H1 (cell line): ENCODE measurements at regions not wholly inside any gene's neighbourhood (a gene's known extent, or its start where the extent isn't known, plus 50 kb on each side); places are given as distances from the start of the nearest gene placed in this dataset.

Experiments used
- CTCF ChIA-PET: fragments of 300-600 bp; sonication (Branson Sonifier 250); formaldehyde crosslinking; loops from one replicate; lab custom pipeline; 2021; ENCODE audit not compliant: partially characterized antibody; lab: Charles Lee
- POLR2A ChIA-PET: fragments of 300-600 bp; sonication (Branson Sonifier 250); formaldehyde crosslinking; loops from one replicate; lab custom pipeline; 2021; ENCODE audit warnings: inconsistent platforms; ENCODE audit not compliant: partially characterized antibody; lab: Charles Lee
- DNase-seq, 2 experiments: peaks; one replicate each; pipeline versions ENCODE4 v3.0.0 to v3.0.0-alpha.2; 2010 to 2022; ENCODE audit warnings: low spot score in 2 of 2, low read depth in 1 of 2, mixed read lengths in 1 of 2
- FAIRE-seq: peaks from 2 replicates; lab custom pipeline; 2011; peaks lifted over from hg19 to GRCh38; lab: Jason Lieb, UNC
- H2AFZ ChIP-seq: 2 replicates; pipeline ENCODE4 v1.8.1; 2012; ENCODE audit warnings: low read length, inconsistent platforms
- H2AK5ac ChIP-seq: 2 replicates; pipeline ENCODE4 v1.6.1; 2013; ENCODE audit warnings: low read depth, low read length
- H2BK120ac ChIP-seq: replicated peaks from 2 replicates; pipeline ENCODE3; 2013; ENCODE audit warnings: low read depth, low read length, inconsistent platforms
- H2BK12ac ChIP-seq: 2 replicates; pipeline ENCODE4 v1.6.1; 2013; ENCODE audit warnings: low read depth, low read length
- H2BK15ac ChIP-seq: 2 replicates; pipeline ENCODE4 v1.6.1; 2013; ENCODE audit warnings: low read length
- H2BK20ac ChIP-seq: 2 replicates; pipeline ENCODE4 v1.6.1; 2013; ENCODE audit warnings: low read length
- H2BK5ac ChIP-seq: 2 replicates; pipeline ENCODE4 v1.6.1; 2013; ENCODE audit warnings: low read depth, low read length
- H3K14ac ChIP-seq: 2 replicates; pipeline ENCODE4 v1.6.1; 2013; ENCODE audit warnings: inconsistent platforms; ENCODE audit not compliant: insufficient read length
- H3K18ac ChIP-seq: 2 replicates; pipeline ENCODE4 v1.6.1; 2013; ENCODE audit warnings: low read length; ENCODE audit errors: extremely low read depth
- H3K23ac ChIP-seq: 2 replicates; pipeline ENCODE4 v1.6.1; 2013; ENCODE audit warnings: inconsistent platforms; ENCODE audit not compliant: insufficient read length
- H3K23me2 ChIP-seq: 2 replicates; pipeline ENCODE4 v1.6.1; 2013; ENCODE audit warnings: low read depth, low read length
- H3K27ac ChIP-seq: 2 replicates; pipeline ENCODE4 v1.6.1; 2011; ENCODE audit warnings: low read depth, low read length, inconsistent platforms
- H3K27me3 ChIP-seq, 4 experiments: replicated peaks in 1 of 4; 1 replicate in 1 of 4; 2 replicates in 3 of 4; pipeline versions ENCODE4 v1.6.1 to v1.8.1; 2011 to 2013; ENCODE audit warnings: low read length in 3 of 4, mild to moderate bottlenecking in 3 of 4, inconsistent platforms in 2 of 4, mixed read lengths in 2 of 4, moderate library complexity in 1 of 4; ENCODE audit not compliant: control insufficient read depth in 3 of 4, insufficient read depth in 3 of 4; ENCODE audit errors: extremely low read depth in 1 of 4
- H3K36me3 ChIP-seq, 4 experiments: 2 replicates each; pipeline versions ENCODE4 v1.6.1 to v1.8.1; 2011 to 2013; ENCODE audit warnings: mild to moderate bottlenecking in 4 of 4, low read length in 3 of 4, moderate library complexity in 2 of 4, control low read depth in 1 of 4, inconsistent platforms in 1 of 4; ENCODE audit not compliant: insufficient read depth in 4 of 4, control insufficient read depth in 2 of 4
- H3K4ac ChIP-seq: replicated peaks from 2 replicates; pipeline ENCODE3; 2013; ENCODE audit warnings: low read length, low read depth, mixed read lengths, inconsistent platforms; ENCODE audit not compliant: insufficient read length
- H3K4me1 ChIP-seq, 4 experiments: replicated peaks in 1 of 4; 1 replicate in 1 of 4; 2 replicates in 3 of 4; pipeline versions ENCODE4 v1.6.1 to v1.8.1; 2011 to 2013; ENCODE audit warnings: low read length in 3 of 4, inconsistent platforms in 2 of 4, mixed read lengths in 1 of 4; ENCODE audit not compliant: insufficient read depth in 4 of 4, control insufficient read depth in 3 of 4
- H3K4me2 ChIP-seq, 2 experiments: 2 replicates each; pipeline versions ENCODE4 v1.6.1 to v1.8.1; 2011 to 2013; ENCODE audit warnings: low read depth in 2 of 2, low read length in 2 of 2, control low read depth in 1 of 2, inconsistent platforms in 1 of 2, mild to moderate bottlenecking in 1 of 2; ENCODE audit not compliant: insufficient read depth in 1 of 2
- H3K4me3 ChIP-seq, 4 experiments: fragments of 200-600, 300-600 bp in 1 of 4; sonication (generic), shearing (Covaris generic), sonication (Bioruptor Twin) in 1 of 4; 2 replicates each; pipeline versions ENCODE4 v1.5.1 to v1.8.1; 2011 to 2016; ENCODE audit warnings: low read length in 4 of 4, low read depth in 3 of 4, control low read depth in 2 of 4, inconsistent platforms in 2 of 4, mild to moderate bottlenecking in 2 of 4, mixed read lengths in 1 of 4, moderate library complexity in 1 of 4; ENCODE audit not compliant: insufficient read depth in 2 of 4; ENCODE audit errors: extremely low read depth in 1 of 4
- H3K56ac ChIP-seq: replicated peaks from 2 replicates; pipeline ENCODE3; 2013; ENCODE audit warnings: low read depth, mild to moderate bottlenecking, mixed read lengths, low read length, inconsistent platforms; ENCODE audit not compliant: insufficient read length
- H3K79me1 ChIP-seq: 2 replicates; pipeline ENCODE4 v1.6.1; 2013; ENCODE audit warnings: low read depth, low read length, control low read depth
- H3K79me2 ChIP-seq, 2 experiments: 2 replicates each; pipeline versions ENCODE4 v1.6.1 to v1.8.1; 2012 to 2013; ENCODE audit warnings: low read length in 2 of 2, mild to moderate bottlenecking in 2 of 2, inconsistent platforms in 1 of 2; ENCODE audit not compliant: insufficient read depth in 2 of 2, control insufficient read depth in 1 of 2
- H3K9ac ChIP-seq, 4 experiments: replicated peaks in 1 of 4; 1 replicate in 1 of 4; 2 replicates in 3 of 4; pipeline versions ENCODE4 v1.6.1 to v1.8.1; 2011 to 2013; ENCODE audit warnings: low read depth in 3 of 4, low read length in 3 of 4, control low read depth in 2 of 4, mild to moderate bottlenecking in 2 of 4, moderate library complexity in 2 of 4, inconsistent platforms in 1 of 4; ENCODE audit errors: extremely low read depth in 1 of 4
- H3K9me3 ChIP-seq, 2 experiments: 2 replicates each; pipeline versions ENCODE4 v1.6.1 to v1.8.1; 2012 to 2013; ENCODE audit warnings: mild to moderate bottlenecking in 2 of 2, moderate library complexity in 2 of 2, control low read depth in 1 of 2, inconsistent platforms in 1 of 2, low read depth in 1 of 2, low read length in 1 of 2, mixed read lengths in 1 of 2; ENCODE audit not compliant: insufficient read depth in 2 of 2
- H4K20me1 ChIP-seq, 2 experiments: replicated peaks in 1 of 2; 2 replicates each; pipeline versions ENCODE3 to v1.8.1; 2011 to 2013; ENCODE audit warnings: inconsistent platforms in 2 of 2, low read length in 2 of 2, mild to moderate bottlenecking in 1 of 2; ENCODE audit not compliant: insufficient read depth in 2 of 2, control insufficient read depth in 1 of 2
- H4K5ac ChIP-seq: 2 replicates; pipeline ENCODE4 v1.6.1; 2013; ENCODE audit warnings: low read length, low read depth, mixed read lengths, inconsistent platforms; ENCODE audit not compliant: insufficient read length
- H4K8ac ChIP-seq: 2 replicates; pipeline ENCODE4 v1.8.0; 2013; ENCODE audit warnings: mild to moderate bottlenecking, moderate library complexity, low read length, inconsistent platforms; ENCODE audit not compliant: insufficient read depth; ENCODE audit errors: extremely low read depth
- H4K91ac ChIP-seq: replicated peaks from 2 replicates; pipeline ENCODE3; 2013; ENCODE audit warnings: low read length, mixed read lengths, inconsistent platforms; ENCODE audit not compliant: insufficient read length
- CBX5 ChIP-seq: fragments of 300-800, 300-1000 bp; sonication (generic); IDR thresholded peaks from 2 replicates; pipeline ENCODE4 v1.7.1; 2016; ENCODE audit warnings: antibody characterized with exemption, low read length, low read depth
- CTBP2 ChIP-seq: IDR thresholded peaks from 2 replicates; pipeline ENCODE4 v1.7.0; 2011; ENCODE audit warnings: borderline replicate concordance, mild to moderate bottlenecking, moderate library complexity, mixed read lengths, low read length; ENCODE audit not compliant: insufficient read depth, insufficient read length
- CTCF ChIP-seq, 3 experiments: IDR thresholded peaks; 1 replicate in 2 of 3; 2 replicates in 1 of 3; pipeline versions ENCODE4 v1.5.1 to v1.6.1; 2011; ENCODE audit warnings: low read length in 3 of 3, mild to moderate bottlenecking in 3 of 3, inconsistent platforms in 2 of 3, low read depth in 1 of 3, moderate library complexity in 1 of 3; ENCODE audit not compliant: insufficient read depth in 1 of 3; ENCODE audit errors: control extremely low read depth in 1 of 3
- E2F6 ChIP-seq: IDR thresholded peaks from 2 replicates; pipeline ENCODE4 v1.6.1; 2012; ENCODE audit warnings: inconsistent platforms
- EGR1 ChIP-seq: IDR thresholded peaks from 2 replicates; pipeline ENCODE4 v1.6.1; 2011; ENCODE audit warnings: low read depth, low read length, borderline replicate concordance
- JUN ChIP-seq: IDR thresholded peaks from 2 replicates; pipeline ENCODE4 v1.6.1; 2011; ENCODE audit warnings: low read depth, mild to moderate bottlenecking, improper control_type of control experiment, low read length
- KDM4A ChIP-seq: IDR thresholded peaks from one replicate; pipeline ENCODE4 v1.7.1; 2012; ENCODE audit warnings: low read depth, mild to moderate bottlenecking, moderate library complexity, low read length, inconsistent platforms; ENCODE audit not compliant: severe bottlenecking
- RAD21 ChIP-seq, 2 experiments: IDR thresholded peaks in 1 of 2; conservative IDR thresholded peaks in 1 of 2; 2 replicates each; pipeline ENCODE4 v1.6.1; 2011; ENCODE audit warnings: low read depth in 2 of 2, low read length in 2 of 2, improper control_type of control experiment in 1 of 2, inconsistent platforms in 1 of 2, mild to moderate bottlenecking in 1 of 2, moderate library complexity in 1 of 2
- SUZ12 ChIP-seq: fragments of 200-600 bp; sonication (generic); IDR thresholded peaks from 2 replicates; pipeline ENCODE4 v1.6.1; 2012; ENCODE audit warnings: mild to moderate bottlenecking, inconsistent platforms, low read length, moderate library complexity, mixed read lengths
- TAF1 ChIP-seq: IDR thresholded peaks from 2 replicates; pipeline ENCODE4 v1.6.1; 2011; ENCODE audit warnings: mild to moderate bottlenecking, low read depth, low read length
- WGBS, 2 experiments: shearing (Covaris generic) in 1 of 2; methylation state at CpG; one replicate each; pipeline versions ENCODE4 v1.1.6 to v1.1.7; 2013 to 2015; ENCODE audit warnings: low lambda C conversion rate in 2 of 2, mixed read lengths in 2 of 2, inconsistent platforms in 1 of 2, low coverage in 1 of 2, missing lambda C conversion rate in 1 of 2; ENCODE audit not compliant: insufficient replicate concordance in 2 of 2, insufficient coverage in 1 of 2, insufficient read length in 1 of 2; ENCODE audit errors: extremely low coverage in 1 of 2, missing lambda C conversion rate in 1 of 2; 5-methylcytosine and 5-hydroxymethylcytosine counted together

GRCh38 chr4:133081246-133081645 is 67.8 kb upstream of the PCDH10 start:
- Histone ChIP-seq H3K4ac (no peak overlapping the region), H4K20me1 (no peaks in the 10 kb centered on the region), H3K23me2 (no peaks in the 10 kb centered on the region), H3K4me2 (no peak overlapping the region), H2BK20ac (no peak overlapping the region), H3K56ac (no peak overlapping the region), H2BK120ac (no peak overlapping the region), H2AK5ac (no peak overlapping the region), H3K27ac (no peak overlapping the region), H2BK15ac (no peak overlapping the region), H3K4me1 (no peaks in the 10 kb centered on the region), H2AFZ (peak overlapping the region; percentile 39; the same call in 1 of the 2 replicates), H3K36me3 (no peaks in the 10 kb centered on the region), H2BK5ac (no peak overlapping the region), H3K27me3 (peaks cover 0 to 1% (median 0%) of the 10 kb centered on the region in 4 experiments; a peak in 1 of 7 replicates), H3K9ac (no peak overlapping the region), H3K4me3 (no peak overlapping the region), H2BK12ac (no peak overlapping the region), H4K8ac (no peak overlapping the region), H4K91ac (no peak overlapping the region), H3K14ac (no peak overlapping the region), H3K18ac (no peak overlapping the region), H3K79me2 (no peaks in the 10 kb centered on the region), H4K5ac (no peak overlapping the region), H3K23ac (no peak overlapping the region), H3K79me1 (no peaks in the 10 kb centered on the region), H3K9me3 (peaks cover 0 to 3% of the 10 kb centered on the region in 2 experiments)
- 88% methylated on average over 2 of the region's 2 CpGs; no CpG with 5 or more reads in 1 of the 2 experiments for WGBS, 2 experiments
- ChIA-PET POLR2A (no interaction called here), CTCF (interaction anchor here (0.5 to 1.9 kb wide), 8 partner anchors 10 to 1566 kb away, joined by 3 to 10 read pairs (median 3); no protein-coding TSS in a partner anchor)
- no peak for DNase-seq
- FAIRE-seq: no peak
- TF ChIP-seq TAF1 (no peak), CBX5 (no peak), CTBP2 (no peak), JUN (no peak), RAD21 (IDR thresholded peaks at IDR 0.05 in 1 of 2, conservative IDR thresholded peaks at IDR 0.05 in 1 of 2; ENCODE audit: low read depth in 2 of 2, low read length in 2 of 2) (0 out of 4 replicates have a peak, but pooled peaks of 1 of the 2 experiments have one; percentile 13), E2F6 (no peak), EGR1 (no peak), SUZ12 (no peak), KDM4A (no peak), CTCF (IDR thresholded peaks at IDR 0.05; ENCODE audit: control extremely low read depth in 1 of 3, insufficient read depth in 1 of 3, low read depth in 1 of 3, low read length in 3 of 3) (peak in 1 of 3 experiments; percentile 20; a peak in 1 of 4 replicates)
